ENCODE measurements at regions not wholly inside any gene's neighbourhood (a gene's known extent, or its start where the extent isn't known, plus 50 kb on each side); places are given as distances from the start of the nearest gene placed in this dataset.
"Not testable (repeated sequence)": the region's sequence is repeated elsewhere in the genome, so short reads cannot be mapped to it uniquely, and the experiment has no call there.

- no peak for DNase-seq (ENCODE audit: low spot score)
Observed at GRCh38 chr20:2203436-2203835, 92.4 kb upstream of the TGM3 start.

- DNase-seq (ENCODE audit: low spot score), result no peak
Observed at GRCh38 chr20:2204021-2204420, 91.8 kb upstream of the TGM3 start.

- peak; percentile 94 for DNase-seq (ENCODE audit: low spot score)
Observed at GRCh38 chr20:2206957-2207769, 88.6 kb upstream of the TGM3 start.

GRCh38 chr20:2207770-2208097 lies 88.1 kb upstream of the TGM3 start:
- DNase-seq (ENCODE audit: low spot score), result no peak

- DNase-seq (ENCODE audit: low spot score), result no peak
Observed at GRCh38 chr20:2208897-2209296, 86.9 kb upstream of the TGM3 start.

- DNase-seq (ENCODE audit: low spot score), result peak; percentile 79
Observed at GRCh38 chr20:2210646-2211552, 84.9 kb upstream of the TGM3 start.

- no peak for DNase-seq (ENCODE audit: low spot score)
Observed at GRCh38 chr20:2212456-2213015, 83.3 kb upstream of the TGM3 start.

GRCh38 chr20:2213401-2213800 lies 82.4 kb upstream of the TGM3 start:
- no peak for DNase-seq (ENCODE audit: low spot score)

GRCh38 chr20:2217857-2218539 lies 77.8 kb upstream of the TGM3 start:
- no peak for DNase-seq (ENCODE audit: low spot score)

- DNase-seq (ENCODE audit: low spot score), result no peak
Observed at GRCh38 chr20:2219481-2220006, 76.3 kb upstream of the TGM3 start.

GRCh38 chr20:2220298-2220697 lies 75.5 kb upstream of the TGM3 start:
- no peak for DNase-seq (ENCODE audit: low spot score)

GRCh38 chr20:2221921-2222320 lies 73.9 kb upstream of the TGM3 start:
- no peak for DNase-seq (ENCODE audit: low spot score)

- DNase-seq (ENCODE audit: low spot score), result no peak
Observed at GRCh38 chr20:2223558-2224367, 72.0 kb upstream of the TGM3 start.

- DNase-seq (ENCODE audit: low spot score), result peak; percentile 40
Observed at GRCh38 chr20:2224368-2224639, 71.5 kb upstream of the TGM3 start.

GRCh38 chr20:2227285-2227684 lies 68.5 kb upstream of the TGM3 start:
- not testable (repeated sequence) for DNase-seq (ENCODE audit: low spot score)

- no peak for DNase-seq (ENCODE audit: low spot score)
Observed at GRCh38 chr20:2227861-2228260, 67.9 kb upstream of the TGM3 start.

GRCh38 chr20:2228926-2229325 lies 66.9 kb upstream of the TGM3 start:
- DNase-seq (ENCODE audit: low spot score), result no peak

GRCh38 chr20:2230726-2231488 lies 64.9 kb upstream of the TGM3 start:
- DNase-seq (ENCODE audit: low spot score), result peak; percentile 31

- DNase-seq (ENCODE audit: low spot score), result no peak
Observed at GRCh38 chr20:2231701-2232100, 64.1 kb upstream of the TGM3 start.

- DNase-seq (ENCODE audit: low spot score), result no peak
Observed at GRCh38 chr20:2234598-2235191, 61.1 kb upstream of the TGM3 start.
